ENCODE measurements at regions not wholly inside any gene's neighbourhood (a gene's known extent, or its start where the extent isn't known, plus 50 kb on each side); places are given as distances from the start of the nearest gene placed in this dataset.
"Not testable (repeated sequence)": the region's sequence is repeated elsewhere in the genome, so short reads cannot be mapped to it uniquely, and the experiment has no call there.

DNA sequence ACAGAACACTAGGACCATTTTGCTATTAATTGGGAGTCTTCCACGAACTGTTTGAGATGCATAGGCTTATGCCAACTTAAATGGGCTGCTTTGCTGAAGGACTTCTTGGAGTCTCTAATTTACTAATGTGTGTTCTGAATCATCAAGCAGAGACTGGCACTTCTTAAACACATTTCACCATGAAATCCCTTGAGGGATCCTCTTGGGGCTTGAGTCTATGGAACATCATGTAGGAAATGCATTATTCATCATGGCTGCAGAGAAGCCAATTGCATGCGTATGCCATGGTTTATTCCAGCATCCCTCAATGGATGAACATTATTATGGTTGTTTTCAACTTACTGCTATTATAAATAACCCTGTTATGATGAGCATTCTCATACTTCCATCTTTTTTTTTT lies 73.4 kb downstream of the FGD2 start:
- no peak for DNase-seq

DNA sequence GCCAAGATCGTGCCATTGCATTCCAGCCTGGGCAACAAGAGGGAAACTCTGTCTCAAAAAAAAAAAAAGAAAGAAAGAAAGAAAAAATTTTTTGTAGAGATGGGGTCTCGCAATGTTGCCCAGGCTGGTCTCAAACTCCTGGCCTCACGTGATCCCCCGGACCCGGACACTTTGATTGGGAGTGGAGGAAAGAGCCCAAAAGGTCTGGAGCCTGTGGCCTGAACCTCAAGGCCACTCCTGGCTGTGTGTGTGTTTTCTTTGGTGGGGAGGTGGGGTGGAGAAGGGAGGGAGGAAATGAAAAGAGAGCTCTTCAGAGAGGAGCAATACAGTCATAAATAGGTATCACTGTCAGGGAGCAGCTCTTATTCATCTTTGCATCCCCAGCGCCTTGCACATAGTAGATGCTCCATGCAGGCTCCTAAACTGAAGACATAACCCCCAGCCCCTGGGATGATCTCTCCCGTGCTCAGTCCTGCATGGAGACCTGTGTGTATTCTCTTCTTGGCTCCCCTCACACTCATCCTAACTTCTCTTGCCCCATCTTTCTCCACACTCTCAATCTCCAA lies 75.7 kb downstream of the FGD2 start:
- DNase-seq: no peak

DNA sequence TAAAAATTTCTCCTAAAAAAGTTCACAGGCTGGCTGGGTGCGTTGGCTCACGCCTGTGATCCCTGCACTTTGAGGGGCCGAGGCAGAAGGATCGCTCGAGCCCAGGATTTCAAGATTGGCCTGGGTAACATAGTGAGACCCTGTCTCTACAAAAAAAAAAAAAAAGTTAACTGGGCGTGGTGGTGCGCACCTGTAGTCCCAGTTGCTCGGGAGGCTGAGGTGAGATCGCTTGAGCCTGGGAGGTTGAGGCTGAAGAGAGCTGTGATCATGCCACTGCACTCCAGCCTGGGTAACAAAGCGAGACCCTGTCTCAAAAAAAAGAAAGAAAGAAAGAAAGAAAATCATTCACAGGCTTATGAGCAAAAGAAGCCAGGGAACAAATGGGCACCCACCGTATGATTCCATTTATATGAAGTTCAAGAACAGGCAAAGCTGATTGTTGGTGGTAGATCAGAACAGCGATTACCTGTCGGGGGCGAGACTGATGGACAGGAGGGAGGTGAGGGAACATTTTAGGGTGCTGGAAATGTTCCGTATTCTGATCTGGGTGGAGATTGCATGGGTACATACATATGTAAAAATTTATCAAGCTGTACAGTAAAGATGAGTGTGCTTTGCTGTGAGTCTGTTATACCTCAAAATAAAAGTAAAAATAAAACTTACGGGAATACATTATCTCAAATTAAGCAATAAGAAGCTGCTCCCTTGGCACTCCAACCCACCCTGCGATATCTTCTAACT lies 77.1 kb downstream of the FGD2 start:
- DNase-seq: no peak

DNA sequence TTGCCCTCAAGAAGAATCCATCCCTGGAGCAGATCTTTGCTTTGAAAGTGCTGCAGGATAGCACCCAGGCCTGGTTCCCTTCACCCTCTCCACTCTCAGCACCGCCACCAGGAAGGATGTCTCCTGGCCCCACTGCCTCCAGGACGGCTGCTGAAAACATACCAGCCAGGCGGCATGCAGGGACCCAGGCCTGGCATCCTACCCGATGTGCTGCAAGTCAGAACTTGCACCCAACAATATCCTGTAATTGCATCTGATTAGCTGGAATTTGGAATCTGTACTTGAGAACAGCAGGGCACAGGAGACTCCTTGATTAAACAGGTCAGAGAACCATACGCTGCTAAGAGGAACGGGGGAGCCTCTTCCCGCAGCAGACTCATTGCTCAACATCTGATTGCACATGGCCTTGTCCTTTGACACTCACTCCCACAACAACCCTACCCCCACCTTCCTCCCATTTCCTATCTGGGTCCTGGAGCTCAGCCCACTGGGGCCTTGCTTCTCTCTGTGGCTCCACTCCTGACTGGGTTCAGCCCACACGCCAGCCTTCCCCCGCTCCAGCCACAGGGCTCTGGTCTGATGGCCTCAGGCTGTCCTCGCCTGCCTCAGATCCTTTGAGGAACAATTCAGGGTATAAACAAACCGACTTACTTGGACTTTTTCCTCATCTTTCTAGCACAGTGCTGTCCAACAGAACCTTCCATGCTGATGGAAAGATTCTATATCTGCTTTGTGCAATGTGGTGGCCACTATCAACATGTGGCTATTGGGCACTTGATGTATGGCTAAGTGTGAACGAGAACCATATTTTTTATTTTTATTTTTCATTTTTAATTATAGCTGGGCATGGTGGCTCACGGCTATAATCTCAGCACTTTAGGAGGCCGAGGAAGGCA lies 78.0 kb downstream of the FGD2 start:
- no peak for DNase-seq

DNA sequence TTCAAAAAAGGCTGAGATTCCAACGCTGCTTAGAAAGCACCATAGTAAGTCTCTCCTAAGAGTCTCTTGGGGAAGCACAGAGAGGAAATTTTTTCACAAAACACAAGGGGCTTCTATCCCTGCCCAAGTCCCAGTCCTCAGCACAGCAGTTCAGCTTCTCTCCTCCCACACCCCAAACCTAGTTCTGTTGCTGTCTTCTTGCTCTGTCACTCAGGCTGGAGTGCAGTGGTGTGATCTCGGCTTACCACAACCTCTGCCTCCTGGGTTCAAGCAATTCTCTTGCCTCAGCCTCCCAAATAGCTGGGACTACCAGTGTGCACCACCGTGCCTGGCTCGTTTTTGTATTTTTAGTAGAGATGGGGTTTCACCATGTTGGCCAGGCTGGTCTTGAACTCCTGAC lies 79.2 kb downstream of the FGD2 start:
- not testable (repeated sequence) for DNase-seq

DNA sequence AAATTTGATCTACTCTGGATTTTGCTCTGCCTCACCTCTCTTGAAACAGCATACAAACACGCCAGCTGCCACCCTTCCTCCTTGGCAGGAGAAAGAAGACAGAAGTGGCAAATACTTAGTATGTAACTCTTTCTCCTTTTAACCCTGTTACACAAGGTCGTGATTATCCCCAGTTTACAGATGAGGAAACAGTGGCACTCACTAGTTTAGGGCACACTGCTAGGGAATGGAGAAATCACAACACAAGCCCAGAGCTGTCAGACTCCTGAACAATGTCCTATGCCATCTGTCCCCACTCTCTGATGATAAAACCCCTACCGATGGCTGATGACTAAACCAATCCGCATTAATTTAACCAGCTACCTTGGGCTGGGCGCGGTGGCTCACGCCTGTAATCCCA lies 79.7 kb downstream of the FGD2 start:
- DNase-seq: no peak

DNA sequence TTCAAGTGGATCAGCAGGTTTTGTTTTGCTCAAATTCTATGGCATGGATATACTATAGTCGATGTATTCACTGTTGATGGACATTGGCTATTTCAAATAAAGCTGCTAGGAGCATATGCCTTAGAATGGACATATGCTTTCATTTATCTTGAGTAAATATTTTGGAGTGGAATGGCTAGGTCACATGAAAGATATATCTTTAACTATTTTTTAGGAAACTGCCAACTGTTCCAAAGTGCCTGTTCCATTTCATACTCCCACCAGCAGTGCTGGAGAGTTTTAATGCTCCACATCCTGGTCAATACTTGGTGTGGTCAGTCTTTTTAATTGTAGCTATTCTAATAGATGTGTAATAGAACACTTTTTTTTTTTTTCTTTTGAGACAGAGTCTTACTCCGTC lies 81.1 kb upstream of the PIM1 start:
- no peak for DNase-seq

DNA sequence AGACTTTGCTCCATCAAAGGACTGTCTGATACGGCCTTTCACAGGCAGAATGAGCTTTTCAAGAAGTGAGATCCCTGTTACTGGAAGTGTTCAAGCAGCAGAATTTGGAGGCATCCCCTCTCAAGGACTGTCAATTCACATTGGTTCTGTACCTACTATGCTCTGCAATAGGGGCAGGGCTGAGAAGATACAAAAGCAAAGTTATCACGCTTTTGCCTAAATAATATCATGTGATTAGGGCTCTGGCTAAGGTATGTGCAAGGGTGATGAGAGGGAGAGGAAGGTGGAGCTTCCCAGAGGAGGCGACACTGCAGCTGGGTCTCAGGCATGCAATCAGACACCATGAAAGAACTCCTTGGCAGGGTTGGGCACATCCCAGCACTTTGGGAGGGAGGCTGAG lies 80.2 kb upstream of the PIM1 start:
- DNase-seq: no peak

DNA sequence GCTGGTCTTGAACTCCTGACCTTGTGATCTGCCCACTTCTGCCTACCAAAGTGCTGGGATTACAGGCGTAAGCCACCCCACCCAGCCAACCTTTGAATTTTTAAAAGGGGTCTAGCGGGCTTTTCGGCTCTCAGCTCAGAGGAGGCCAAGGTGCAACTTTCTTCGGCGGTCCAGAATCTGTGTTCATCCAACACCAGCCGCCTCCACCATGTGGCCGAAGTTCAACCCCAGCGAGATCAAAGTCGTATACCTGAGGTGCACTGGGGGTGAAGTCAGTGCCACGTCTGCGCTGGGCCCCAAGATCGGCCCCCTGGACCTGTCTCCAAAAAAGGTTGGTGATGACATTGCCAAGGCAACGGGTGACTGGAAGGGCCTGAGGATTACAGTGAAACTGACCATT lies 78.8 kb upstream of the PIM1 start:
- not testable (repeated sequence) for DNase-seq

DNA sequence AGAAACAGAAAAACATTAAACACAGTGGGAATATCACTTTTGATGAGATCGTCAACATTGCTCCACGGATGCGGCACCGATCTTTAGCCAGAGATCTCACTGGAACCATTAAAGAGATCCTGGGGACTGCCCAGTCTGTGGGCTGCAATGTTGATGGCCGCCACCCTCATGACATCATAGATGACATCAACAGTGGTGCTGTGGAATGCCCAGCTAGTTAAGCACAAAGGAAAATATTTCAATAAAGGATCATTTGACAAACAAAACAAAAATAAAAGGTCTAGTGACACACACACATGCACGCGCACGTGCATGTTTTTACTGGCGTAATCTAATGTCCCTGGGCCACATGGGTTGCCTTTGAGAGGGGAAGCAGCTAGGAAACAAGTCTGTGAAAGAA lies 78.4 kb upstream of the PIM1 start:
- DNase-seq: not testable (repeated sequence)

DNA sequence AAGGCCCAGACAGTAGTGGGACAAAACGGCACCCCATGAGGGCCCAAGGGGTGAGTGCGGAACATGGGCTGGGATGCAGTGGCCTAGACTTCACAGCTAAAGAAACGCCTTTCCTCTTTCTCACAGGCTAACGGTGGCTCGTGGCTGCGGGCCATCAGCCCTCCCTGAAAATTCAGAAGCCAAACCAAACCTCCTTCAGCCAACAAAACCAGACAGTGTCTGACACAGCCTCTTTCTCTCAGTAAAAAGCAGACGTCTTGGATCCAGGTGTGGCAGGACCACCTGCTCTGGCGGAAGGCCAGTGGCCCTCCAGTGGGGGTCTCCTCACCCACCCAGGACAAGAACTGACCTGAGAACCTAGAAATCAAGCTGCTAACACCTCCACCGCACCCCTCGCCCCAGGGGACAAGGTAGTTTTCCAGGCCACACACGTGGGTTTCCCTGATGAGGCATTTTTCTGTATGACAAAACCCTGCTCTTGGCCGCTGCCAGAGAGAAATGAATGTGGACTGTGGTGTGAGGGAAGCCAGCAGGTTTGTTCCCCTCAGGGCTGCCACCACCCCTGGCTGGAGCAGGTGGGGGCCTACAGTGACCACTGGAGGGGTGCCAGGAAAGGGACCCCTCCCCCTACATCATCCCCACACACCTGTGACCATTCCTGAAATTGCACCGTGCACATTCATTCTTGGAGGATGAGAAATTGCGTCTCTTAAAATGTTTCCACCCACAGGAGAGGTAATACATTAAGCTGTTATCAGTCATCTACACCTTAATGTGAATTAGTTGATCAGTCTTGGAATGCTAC lies 76.8 kb upstream of the PIM1 start:
- no peak for DNase-seq

DNA sequence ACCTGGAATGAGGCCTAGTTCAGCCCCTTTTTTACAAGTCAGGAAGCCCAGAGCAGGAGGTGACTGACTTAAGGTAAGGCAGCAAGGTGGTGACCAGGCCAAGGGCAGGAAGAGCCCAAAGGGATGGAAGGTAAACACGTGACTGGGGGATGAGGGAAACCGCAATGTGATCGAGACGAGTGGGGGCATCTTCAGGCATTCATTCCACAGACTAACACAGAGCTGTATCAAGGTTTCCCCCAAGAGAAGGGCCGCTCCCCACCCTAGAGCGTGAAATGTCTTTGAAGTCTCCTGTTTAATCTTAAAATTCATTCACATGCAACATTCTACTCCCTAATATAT lies 76.3 kb upstream of the PIM1 start:
- no peak for DNase-seq

DNA sequence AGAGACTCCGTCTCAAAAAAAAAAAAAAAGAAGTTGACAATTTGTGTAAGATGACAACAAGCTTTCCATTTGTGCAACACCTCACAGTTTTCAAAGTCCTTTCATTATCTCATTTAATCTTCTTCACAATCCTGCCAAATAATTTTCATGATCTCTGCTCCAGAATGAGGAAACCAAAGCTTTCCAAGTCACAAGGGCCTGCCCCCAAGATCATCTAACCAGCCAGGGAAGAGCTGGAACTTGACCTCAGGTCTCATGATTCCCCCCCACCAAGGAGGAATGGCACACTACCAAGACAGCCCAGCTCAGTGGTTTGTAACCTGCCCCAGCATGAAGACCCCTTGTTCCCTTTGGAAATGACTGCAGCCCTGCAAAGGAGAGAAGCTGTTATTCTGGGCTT lies 74.0 kb upstream of the PIM1 start:
- no peak for DNase-seq

DNA sequence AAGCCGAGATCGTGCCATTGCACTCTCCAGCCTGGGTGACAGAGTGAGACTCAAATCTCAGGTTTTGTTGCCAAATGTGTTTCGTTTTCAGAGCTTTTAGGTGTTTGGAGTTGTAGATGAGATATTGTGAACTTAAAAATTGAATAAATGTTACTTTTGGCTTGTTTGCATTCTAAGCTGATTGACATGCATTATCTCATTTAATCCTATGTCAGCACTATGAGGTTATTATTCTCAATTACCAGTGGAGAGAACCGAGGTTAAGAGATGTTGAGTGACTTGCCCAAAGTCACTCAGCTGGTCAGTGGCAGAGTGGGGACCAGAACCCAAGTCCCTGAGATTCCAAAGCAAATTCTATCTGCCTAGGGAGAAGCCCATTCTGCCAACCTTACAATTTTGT lies 72.6 kb upstream of the PIM1 start:
- DNase-seq: no peak

DNA sequence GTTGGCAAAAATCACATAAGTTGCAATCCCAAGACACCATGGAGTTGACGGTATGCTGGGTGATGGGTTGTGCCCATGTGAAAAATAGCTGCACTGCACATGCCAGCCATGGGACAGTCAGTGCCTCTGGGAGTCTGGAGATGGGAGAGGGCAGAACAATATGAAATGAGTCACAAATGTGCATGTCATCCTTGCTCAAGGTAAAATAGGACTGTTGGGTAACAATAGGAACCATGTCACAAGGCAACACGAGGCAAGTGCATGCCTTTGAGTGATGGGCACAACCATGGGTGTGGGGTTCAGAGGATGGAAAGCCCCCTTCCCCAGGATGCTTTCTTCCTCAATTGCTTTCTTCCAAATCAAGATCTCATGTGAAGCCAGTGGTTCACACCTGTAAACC lies 70.5 kb upstream of the PIM1 start:
- DNase-seq: no peak

DNA sequence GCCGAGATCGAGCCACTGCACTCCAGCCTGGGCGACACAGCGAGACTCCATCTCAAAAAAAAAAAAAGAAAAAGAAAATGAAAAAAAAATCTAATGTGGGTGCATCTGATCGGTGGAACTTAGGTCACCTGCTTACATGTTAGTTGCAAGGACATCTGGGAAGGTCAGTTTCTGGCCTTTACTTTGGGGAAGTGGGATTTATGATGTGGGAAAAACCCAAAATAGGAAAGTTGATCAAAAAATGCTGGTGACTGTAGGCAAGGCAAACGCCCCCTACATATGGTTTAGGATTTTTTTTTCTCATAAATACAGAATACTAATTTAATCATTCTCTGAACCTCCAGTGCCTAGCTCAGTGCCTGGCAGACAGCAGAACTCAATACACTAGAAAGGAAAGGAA lies 69.2 kb upstream of the PIM1 start:
- no peak for DNase-seq

DNA sequence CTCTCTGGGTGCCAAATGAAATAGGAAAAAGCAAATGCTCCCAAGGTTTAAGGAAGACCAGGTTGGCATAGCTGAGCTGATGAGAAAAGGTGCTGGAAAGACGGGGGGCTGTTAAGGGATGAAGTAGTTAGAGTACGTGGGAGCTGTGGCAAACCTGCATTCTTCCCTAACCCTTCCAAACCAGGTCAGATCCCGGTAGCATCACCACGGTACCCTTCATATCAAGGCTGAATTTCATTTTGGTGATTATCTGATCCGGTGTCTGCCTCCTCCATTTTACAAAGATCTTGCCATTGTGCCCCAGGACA lies 68.0 kb upstream of the PIM1 start:
- DNase-seq: no peak

DNA sequence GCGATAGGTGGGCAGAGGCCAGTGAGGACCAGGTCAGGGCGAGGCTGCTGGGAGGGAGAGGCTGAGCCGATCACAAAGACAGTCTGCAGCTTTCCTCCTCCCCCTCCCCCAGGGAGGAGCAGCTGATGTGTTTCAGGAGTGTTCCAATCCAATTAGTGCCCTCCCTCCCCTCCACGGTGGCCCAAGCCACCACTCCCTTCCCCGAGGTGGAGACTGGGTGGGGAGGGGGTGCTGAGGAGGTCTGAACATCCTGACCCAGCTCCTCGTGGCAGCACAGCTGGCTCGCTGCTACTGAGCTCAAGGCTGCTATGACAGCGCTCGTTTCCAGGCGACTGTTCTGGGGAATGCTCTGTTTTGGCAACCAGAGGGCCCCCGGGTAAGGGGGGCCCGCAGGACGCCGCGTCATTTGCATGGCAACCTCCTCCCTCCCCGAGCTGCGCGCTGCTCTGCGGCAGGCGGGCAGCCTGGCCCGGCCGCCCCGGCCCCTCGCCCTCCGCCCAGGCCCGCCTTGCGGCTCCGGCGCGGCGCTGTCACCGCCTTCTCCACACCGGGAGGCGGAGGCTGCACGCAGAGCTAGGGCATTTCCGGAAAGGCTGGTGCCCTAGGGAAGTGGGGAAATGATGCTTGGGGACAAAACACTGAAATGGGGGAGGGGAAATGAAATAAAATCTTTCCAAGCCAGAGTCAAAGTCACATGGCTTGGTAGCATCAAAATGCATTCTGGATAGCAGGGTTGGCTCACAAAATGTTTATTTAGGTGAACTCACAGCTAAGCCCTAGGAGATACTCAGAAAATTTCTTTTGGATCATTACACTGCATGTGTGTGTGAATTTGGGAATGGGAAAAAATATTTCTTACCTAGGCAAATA lies 67.4 kb upstream of the PIM1 start:
- DNase-seq: peak; percentile 73

DNA sequence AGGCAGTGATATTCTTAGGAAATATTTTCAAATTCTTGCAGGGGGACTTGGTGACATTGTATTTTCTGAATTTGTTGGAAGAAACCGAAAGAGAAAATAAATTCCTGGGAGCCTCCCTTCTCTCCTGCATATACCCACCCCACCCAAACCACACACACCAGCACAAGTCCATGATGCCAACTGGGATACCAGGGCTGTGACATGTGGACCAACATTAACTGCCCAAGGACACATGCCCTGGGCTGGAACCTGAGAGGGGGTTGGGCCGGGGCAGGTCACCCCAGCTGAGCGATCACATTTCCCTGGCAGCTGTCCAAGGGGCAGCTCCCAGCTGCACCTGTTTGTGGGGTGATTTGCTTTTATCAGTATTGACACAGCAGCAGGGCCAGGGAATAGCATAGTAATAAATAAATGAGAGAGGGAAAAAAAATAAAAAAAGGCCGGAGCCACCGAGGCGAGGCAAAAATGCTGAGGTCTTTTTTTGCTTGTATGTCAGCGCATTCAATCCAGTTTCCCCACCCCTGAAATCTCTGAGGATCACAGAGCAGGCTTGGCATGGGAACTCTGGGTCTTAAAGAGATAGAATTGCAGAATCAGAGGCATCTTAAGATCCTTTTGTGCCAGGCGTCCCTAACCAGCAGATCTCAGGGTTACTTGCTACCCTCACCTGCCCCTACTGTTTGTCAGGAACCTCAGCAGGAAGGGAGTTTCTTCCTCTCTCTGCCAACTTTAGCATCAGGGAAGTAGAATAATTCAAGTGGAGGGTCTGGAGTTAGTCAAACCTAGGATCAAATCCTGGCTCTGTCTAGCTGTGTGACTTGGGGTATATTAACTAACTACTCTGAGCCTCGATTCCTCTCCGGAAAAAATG lies 66.5 kb upstream of the PIM1 start:
- no peak for DNase-seq

DNA sequence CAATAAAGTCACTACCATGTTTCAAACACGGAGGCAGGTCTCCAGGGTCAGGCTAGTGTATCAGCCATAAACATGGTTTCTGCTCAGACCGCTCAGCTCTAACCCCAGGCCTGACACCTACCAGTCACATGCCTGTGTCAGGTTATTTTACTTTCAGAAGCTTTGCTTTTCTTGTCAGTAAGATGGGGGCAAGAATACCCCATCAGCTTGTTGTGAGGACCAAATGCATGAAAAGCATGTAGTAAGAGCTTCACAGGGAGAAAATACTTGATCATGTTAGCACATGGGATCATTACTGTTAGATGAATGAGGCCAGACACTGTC lies 65.2 kb upstream of the PIM1 start:
- DNase-seq: no peak

DNA sequence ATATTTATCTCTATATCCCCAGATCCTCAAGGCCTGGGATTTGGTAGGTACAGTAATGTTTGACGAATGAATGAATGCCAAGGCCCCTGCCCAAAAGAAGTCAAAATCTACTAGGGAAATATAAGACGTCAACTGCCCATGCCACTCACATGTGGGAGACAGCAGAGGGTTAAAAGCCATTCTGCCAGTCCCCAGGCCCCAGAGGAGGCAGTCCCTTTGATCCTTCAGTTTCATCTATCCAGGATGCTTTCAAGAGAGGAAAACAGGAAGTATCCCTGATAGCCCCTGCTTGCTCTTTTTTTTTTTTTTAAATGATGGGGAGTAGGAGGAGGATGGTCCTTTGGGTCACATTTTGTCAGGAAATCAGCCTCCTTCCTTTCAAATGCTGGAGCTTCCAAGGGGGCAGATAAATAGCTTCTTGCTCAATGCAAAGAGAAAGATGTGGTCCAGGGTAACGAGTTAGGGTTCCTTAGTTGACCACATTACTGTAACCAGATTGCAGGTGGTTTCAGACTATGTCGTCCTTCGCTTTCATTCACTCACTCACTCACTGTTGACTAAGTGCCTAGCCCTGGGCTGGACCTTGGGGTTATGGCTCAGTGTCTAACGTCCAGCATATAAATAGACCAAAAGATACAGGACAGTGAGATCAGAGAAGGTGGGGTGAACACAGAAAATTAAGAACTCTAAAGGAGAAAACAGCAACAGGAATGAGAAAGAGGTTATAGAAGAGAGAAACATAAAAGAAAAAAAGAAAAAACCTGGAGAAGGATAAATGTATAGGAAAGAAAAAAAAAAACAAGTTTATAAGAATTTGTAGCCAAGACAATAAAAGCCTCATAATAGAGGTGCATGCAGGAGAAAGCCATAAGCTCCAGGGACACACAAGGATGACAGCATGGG lies 64.6 kb upstream of the PIM1 start:
- DNase-seq: no peak
